GM12878 (cell line): ENCODE measurements at regions not wholly inside any gene's neighbourhood (a gene's known extent, or its start where the extent isn't known, plus 50 kb on each side); places are given as distances from the start of the nearest gene placed in this dataset.

ENCODE experiments used
- ATAC-seq: fragments of 200-7000 bp; cut with Tn5 transposase; 3 replicates; pipeline ENCODE4 v1.9.1; 2020; ENCODE audit warnings: mild to moderate bottlenecking, moderate library complexity
- BruUV-seq: library from RNA; stranded (reverse); fragments of 400-500 nt; replicated peaks from 2 replicates; lab custom pipeline; 2021; lab: Mats Ljungman, UMichigan
- CTCF ChIA-PET: fragments of 300-600 bp; sonication (Branson Sonifier 250); formaldehyde crosslinking; extraction: SDS; loops from one replicate; lab custom pipeline; 2021; ENCODE audit warnings: inconsistent platforms; lab: Yijun Ruan, JAX
- POLR2A ChIA-PET: fragments of 350-600 bp; formaldehyde crosslinking; extraction: SDS; loops from one replicate; lab custom pipeline; 2021; ENCODE audit warnings: inconsistent platforms; lab: Charles Lee
- RAD21 ChIA-PET: fragments of 300-600 bp; sonication (Branson Sonifier 250); formaldehyde crosslinking; loops from one replicate; lab custom pipeline; 2023; ENCODE audit warnings: antibody characterized with exemption; ENCODE audit not compliant: unreplicated experiment; lab: Charles Lee
- SMC1A ChIA-PET: fragments of 300-600 bp; sonication (Branson Sonifier 250); formaldehyde crosslinking; loops from one replicate; lab custom pipeline; 2023; ENCODE audit not compliant: unreplicated experiment, uncharacterized antibody; lab: Charles Lee
- DNase-seq: peaks from one replicate; pipeline ENCODE4 v3.0.0-alpha.2; 2011; ENCODE audit warnings: low read depth, low spot score
- FAIRE-seq: peaks from 3 replicates; lab custom pipeline; 2011; peaks lifted over from hg19 to GRCh38; lab: Jason Lieb, UNC
- H2AFZ ChIP-seq: 2 replicates; pipeline ENCODE4 v1.6.0; 2011; ENCODE audit warnings: low read depth, low read length, control low read depth; ENCODE audit not compliant: control insufficient read depth
- H3K27ac ChIP-seq: 2 replicates; pipeline ENCODE4 v1.5.1; 2011; ENCODE audit warnings: control low read depth; ENCODE audit not compliant: control insufficient read depth, insufficient read depth
- H3K27me3 ChIP-seq, 2 experiments: replicated peaks in 1 of 2; 2 replicates each; pipeline versions ENCODE4 v1.6.0 to v1.6.1; 2011; ENCODE audit warnings: low read length in 1 of 2; ENCODE audit not compliant: control insufficient read depth in 2 of 2, insufficient read depth in 2 of 2
- H3K36me3 ChIP-seq, 2 experiments: 2 replicates each; pipeline ENCODE4 v1.5.1; 2011; ENCODE audit warnings: low read length in 1 of 2; ENCODE audit not compliant: control insufficient read depth in 2 of 2, insufficient read depth in 2 of 2
- H3K4me1 ChIP-seq: 2 replicates; pipeline ENCODE4 v1.6.1; 2011; ENCODE audit warnings: mild to moderate bottlenecking, low read length, moderate library complexity, mixed read lengths; ENCODE audit not compliant: control insufficient read depth, insufficient read depth
- H3K4me2 ChIP-seq: 2 replicates; pipeline ENCODE4 v1.6.0; 2011; ENCODE audit warnings: control low read depth; ENCODE audit not compliant: control insufficient read depth, insufficient read depth
- H3K4me3 ChIP-seq: fragments of 200-600 bp; sonication (generic); 2 replicates; pipeline ENCODE4 v1.5.1; 2016
- H3K79me2 ChIP-seq: 2 replicates; pipeline ENCODE4 v1.6.0; 2011; ENCODE audit warnings: low read length; ENCODE audit not compliant: control insufficient read depth, insufficient read depth
- H3K9ac ChIP-seq: 2 replicates; pipeline ENCODE4 v1.8.0; 2011; ENCODE audit warnings: low read length, control low read depth, mixed read lengths; ENCODE audit not compliant: control insufficient read depth, insufficient read depth
- H3K9me3 ChIP-seq: replicated peaks from 3 replicates; pipeline ENCODE4 v1.5.1; 2011; ENCODE audit warnings: mild to moderate bottlenecking, low read length; ENCODE audit not compliant: control insufficient read depth, insufficient read depth
- H4K20me1 ChIP-seq: 2 replicates; pipeline ENCODE4 v1.6.0; 2011; ENCODE audit not compliant: control insufficient read depth, insufficient read depth
- BACH1 ChIP-seq: fragments of 450-650 bp; IDR thresholded peaks from 2 replicates; pipeline ENCODE4 v1.6.1; 2017; ENCODE audit warnings: mild to moderate bottlenecking, borderline replicate concordance
- CEBPB ChIP-seq, 2 experiments: fragments of 150-350 bp in 1 of 2; IDR thresholded peaks; 2 replicates each; pipeline ENCODE4 v1.6.1; 2012 to 2014; ENCODE audit warnings: low read depth in 2 of 2, low read length in 2 of 2, borderline replicate concordance in 1 of 2, inconsistent platforms in 1 of 2
- CEBPZ ChIP-seq: fragments of 150-350 bp; IDR thresholded peaks from 2 replicates; pipeline ENCODE4 v1.6.1; 2016; ENCODE audit warnings: low read depth, low read length
- CTCF ChIP-seq, 3 experiments: IDR thresholded peaks in 2 of 3; conservative IDR thresholded peaks in 1 of 3; 2 replicates each; pipeline ENCODE4 v1.5.1; 2011; ENCODE audit warnings: low read depth in 3 of 3, low read length in 3 of 3, mild to moderate bottlenecking in 3 of 3, control low read depth in 2 of 3, moderate library complexity in 2 of 3, inconsistent platforms in 1 of 3, mixed read lengths in 1 of 3; ENCODE audit not compliant: control insufficient read depth in 2 of 3, insufficient read depth in 1 of 3; ENCODE audit errors: extremely low read depth in 1 of 3
- FOXK2 ChIP-seq: fragments of 450-650 bp; IDR thresholded peaks from 2 replicates; pipeline ENCODE4 v1.6.1; 2017; ENCODE audit warnings: mild to moderate bottlenecking, moderate library complexity
- MTA2 ChIP-seq: fragments of 450-650 bp; IDR thresholded peaks from 2 replicates; pipeline ENCODE4 v1.6.1; 2016; ENCODE audit warnings: low read depth, mild to moderate bottlenecking, moderate library complexity
- MYC ChIP-seq: IDR thresholded peaks from 2 replicates; pipeline ENCODE4 v1.6.1; 2011; ENCODE audit warnings: mild to moderate bottlenecking, low read length, moderate library complexity, inconsistent platforms; ENCODE audit not compliant: insufficient read depth, insufficient replicate concordance, insufficient read length, severe bottlenecking
- POLR2AphosphoS2 ChIP-seq: IDR thresholded peaks from 2 replicates; pipeline ENCODE4 v1.6.1; 2011; ENCODE audit warnings: low read depth, mild to moderate bottlenecking, low read length, improper control_type of control experiment, moderate library complexity
- POLR2AphosphoS5 ChIP-seq: IDR thresholded peaks from 2 replicates; pipeline ENCODE4 v1.6.1; 2011; ENCODE audit warnings: mild to moderate bottlenecking, low read length, inconsistent platforms
- SMAD5 ChIP-seq: IDR thresholded peaks from 2 replicates; pipeline ENCODE4 v1.6.1; 2016; ENCODE audit warnings: antibody characterized with exemption, low read depth
- SMARCA5 ChIP-seq: fragments of 450-650 bp; IDR thresholded peaks from 2 replicates; pipeline ENCODE4 v1.6.1; 2017; ENCODE audit warnings: mild to moderate bottlenecking
- SUZ12 ChIP-seq: fragments of 200-600 bp; sonication (generic); IDR thresholded peaks from one replicate; pipeline ENCODE4 v1.6.1; 2018; ENCODE audit warnings: antibody characterized with exemption, mild to moderate bottlenecking; ENCODE audit not compliant: unreplicated experiment
- TARDBP ChIP-seq: IDR thresholded peaks from 2 replicates; pipeline ENCODE4 v1.6.1; 2016; ENCODE audit warnings: borderline replicate concordance
- ZNF274 ChIP-seq: IDR thresholded peaks from one replicate; pipeline ENCODE4 v1.8.0; 2011; ENCODE audit not compliant: insufficient read length, insufficient read depth
- ZNF687 ChIP-seq: fragments of 450-650 bp; IDR thresholded peaks from 2 replicates; pipeline ENCODE4 v1.6.1; 2017; ENCODE audit warnings: mild to moderate bottlenecking, moderate library complexity
- WGBS: methylation state at CpG from one replicate; pipeline ENCODE4 v1.1.6; 2016; ENCODE audit warnings: low lambda C conversion rate; ENCODE audit not compliant: insufficient replicate concordance, insufficient coverage; ENCODE audit errors: missing lambda C conversion rate; 5-methylcytosine and 5-hydroxymethylcytosine counted together
- in situ Hi-C: fragments of 300-500 bp; cut with MboI; formaldehyde crosslinking; loops from 9 replicates; pipeline ENCODE4 v1.14.3; 2018; ENCODE audit warnings: mixed read lengths
- intact Hi-C: fragments of 100-400 bp; cut with micrococcal nuclease; formaldehyde crosslinking; loops from one replicate; pipeline ENCODE4 v1.14.2; 2022; ENCODE audit not compliant: unreplicated experiment

- Histone ChIP-seq H3K9ac (no peak overlapping the region), H4K20me1 (no peaks in the 10 kb centered on the region), H3K27ac (no peak overlapping the region), H3K4me3 (no peak overlapping the region), H3K79me2 (no peaks in the 10 kb centered on the region), H3K27me3 (no peaks in the 10 kb centered on the region), H3K36me3 (no peaks in the 10 kb centered on the region), H3K4me2 (no peak overlapping the region), H2AFZ (no peak overlapping the region), H3K4me1 (no peaks in the 10 kb centered on the region), H3K9me3 (no peaks in the 10 kb centered on the region; the same call in 2 of the 3 replicates)
- ATAC-seq (no peak), FAIRE-seq (no peak), DNase-seq (no peak)
- CTCF ChIA-PET = no interaction called here
- intact Hi-C loops = no loop called here
- SMC1A ChIA-PET = no interaction called here
- BruUV-seq = no TSS peak
- RAD21 ChIA-PET = no interaction called here
- WGBS = 30% methylated on average over 7 of the region's 7 CpGs
- POLR2A ChIA-PET = interaction anchor here (0.6 kb wide), 1 partner anchor 9 kb away, joined by 3 read pairs; no protein-coding TSS in a partner anchor
- in situ Hi-C loops = no loop called here
- no peak for TF ChIP-seq TARDBP
- TF ChIP-seq ZNF274 = no peak
- TF ChIP-seq BACH1 = no peak
- TF ChIP-seq CEBPB (IDR thresholded peaks at IDR 0.05; ENCODE audit: borderline replicate concordance in 1 of 2, low read depth in 2 of 2, low read length in 2 of 2) = no peak
- no peak for TF ChIP-seq POLR2AphosphoS5
- no peak for TF ChIP-seq ZNF687
- TF ChIP-seq POLR2AphosphoS2 = no peak
- TF ChIP-seq SMAD5 = no peak
- no peak for TF ChIP-seq SUZ12
- no peak for TF ChIP-seq MTA2
- no peak for TF ChIP-seq SMARCA5
- no peak for TF ChIP-seq CTCF (IDR thresholded peaks at IDR 0.05 in 2 of 3, conservative IDR thresholded peaks at IDR 0.05 in 1 of 3; ENCODE audit: control insufficient read depth in 2 of 3, extremely low read depth in 1 of 3, insufficient read depth in 1 of 3, low read depth in 3 of 3, low read length in 3 of 3)
- TF ChIP-seq FOXK2 = no peak
- no peak for TF ChIP-seq CEBPZ
- no peak for TF ChIP-seq MYC
These were observed 91.2 kb upstream of the CCZ1B start for GRCh38 chr7:6917258-6917657.
